H1 (cell line): ENCODE measurements at regions not wholly inside any gene's neighbourhood (a gene's known extent, or its start where the extent isn't known, plus 50 kb on each side); places are given as distances from the start of the nearest gene placed in this dataset.

ENCODE experiments used
- CTCF ChIA-PET: fragments of 300-600 bp; sonication (Branson Sonifier 250); formaldehyde crosslinking; loops from one replicate; lab custom pipeline; 2021; ENCODE audit not compliant: partially characterized antibody; lab: Charles Lee
- POLR2A ChIA-PET: fragments of 300-600 bp; sonication (Branson Sonifier 250); formaldehyde crosslinking; loops from one replicate; lab custom pipeline; 2021; ENCODE audit warnings: inconsistent platforms; ENCODE audit not compliant: partially characterized antibody; lab: Charles Lee
- DNase-seq, 2 experiments: peaks; one replicate each; pipeline versions ENCODE4 v3.0.0 to v3.0.0-alpha.2; 2010 to 2022; ENCODE audit warnings: low spot score in 2 of 2, low read depth in 1 of 2, mixed read lengths in 1 of 2
- FAIRE-seq: peaks from 2 replicates; lab custom pipeline; 2011; peaks lifted over from hg19 to GRCh38; lab: Jason Lieb, UNC
- H2AFZ ChIP-seq: 2 replicates; pipeline ENCODE4 v1.8.1; 2012; ENCODE audit warnings: low read length, inconsistent platforms
- H2AK5ac ChIP-seq: 2 replicates; pipeline ENCODE4 v1.6.1; 2013; ENCODE audit warnings: low read depth, low read length
- H2BK120ac ChIP-seq: replicated peaks from 2 replicates; pipeline ENCODE3; 2013; ENCODE audit warnings: low read depth, low read length, inconsistent platforms
- H2BK12ac ChIP-seq: 2 replicates; pipeline ENCODE4 v1.6.1; 2013; ENCODE audit warnings: low read depth, low read length
- H2BK15ac ChIP-seq: 2 replicates; pipeline ENCODE4 v1.6.1; 2013; ENCODE audit warnings: low read length
- H2BK20ac ChIP-seq: 2 replicates; pipeline ENCODE4 v1.6.1; 2013; ENCODE audit warnings: low read length
- H2BK5ac ChIP-seq: 2 replicates; pipeline ENCODE4 v1.6.1; 2013; ENCODE audit warnings: low read depth, low read length
- H3K14ac ChIP-seq: 2 replicates; pipeline ENCODE4 v1.6.1; 2013; ENCODE audit warnings: inconsistent platforms; ENCODE audit not compliant: insufficient read length
- H3K18ac ChIP-seq: 2 replicates; pipeline ENCODE4 v1.6.1; 2013; ENCODE audit warnings: low read length; ENCODE audit errors: extremely low read depth
- H3K23ac ChIP-seq: 2 replicates; pipeline ENCODE4 v1.6.1; 2013; ENCODE audit warnings: inconsistent platforms; ENCODE audit not compliant: insufficient read length
- H3K23me2 ChIP-seq: 2 replicates; pipeline ENCODE4 v1.6.1; 2013; ENCODE audit warnings: low read depth, low read length
- H3K27ac ChIP-seq: 2 replicates; pipeline ENCODE4 v1.6.1; 2011; ENCODE audit warnings: low read depth, low read length, inconsistent platforms
- H3K27me3 ChIP-seq, 4 experiments: replicated peaks in 1 of 4; 1 replicate in 1 of 4; 2 replicates in 3 of 4; pipeline versions ENCODE4 v1.6.1 to v1.8.1; 2011 to 2013; ENCODE audit warnings: low read length in 3 of 4, mild to moderate bottlenecking in 3 of 4, inconsistent platforms in 2 of 4, mixed read lengths in 2 of 4, moderate library complexity in 1 of 4; ENCODE audit not compliant: control insufficient read depth in 3 of 4, insufficient read depth in 3 of 4; ENCODE audit errors: extremely low read depth in 1 of 4
- H3K36me3 ChIP-seq, 4 experiments: 2 replicates each; pipeline versions ENCODE4 v1.6.1 to v1.8.1; 2011 to 2013; ENCODE audit warnings: mild to moderate bottlenecking in 4 of 4, low read length in 3 of 4, moderate library complexity in 2 of 4, control low read depth in 1 of 4, inconsistent platforms in 1 of 4; ENCODE audit not compliant: insufficient read depth in 4 of 4, control insufficient read depth in 2 of 4
- H3K4ac ChIP-seq: replicated peaks from 2 replicates; pipeline ENCODE3; 2013; ENCODE audit warnings: low read length, low read depth, mixed read lengths, inconsistent platforms; ENCODE audit not compliant: insufficient read length
- H3K4me1 ChIP-seq, 4 experiments: replicated peaks in 1 of 4; 1 replicate in 1 of 4; 2 replicates in 3 of 4; pipeline versions ENCODE4 v1.6.1 to v1.8.1; 2011 to 2013; ENCODE audit warnings: low read length in 3 of 4, inconsistent platforms in 2 of 4, mixed read lengths in 1 of 4; ENCODE audit not compliant: insufficient read depth in 4 of 4, control insufficient read depth in 3 of 4
- H3K4me2 ChIP-seq, 2 experiments: 2 replicates each; pipeline versions ENCODE4 v1.6.1 to v1.8.1; 2011 to 2013; ENCODE audit warnings: low read depth in 2 of 2, low read length in 2 of 2, control low read depth in 1 of 2, inconsistent platforms in 1 of 2, mild to moderate bottlenecking in 1 of 2; ENCODE audit not compliant: insufficient read depth in 1 of 2
- H3K4me3 ChIP-seq, 4 experiments: fragments of 200-600, 300-600 bp in 1 of 4; sonication (generic), shearing (Covaris generic), sonication (Bioruptor Twin) in 1 of 4; 2 replicates each; pipeline versions ENCODE4 v1.5.1 to v1.8.1; 2011 to 2016; ENCODE audit warnings: low read length in 4 of 4, low read depth in 3 of 4, control low read depth in 2 of 4, inconsistent platforms in 2 of 4, mild to moderate bottlenecking in 2 of 4, mixed read lengths in 1 of 4, moderate library complexity in 1 of 4; ENCODE audit not compliant: insufficient read depth in 2 of 4; ENCODE audit errors: extremely low read depth in 1 of 4
- H3K56ac ChIP-seq: replicated peaks from 2 replicates; pipeline ENCODE3; 2013; ENCODE audit warnings: low read depth, mild to moderate bottlenecking, mixed read lengths, low read length, inconsistent platforms; ENCODE audit not compliant: insufficient read length
- H3K79me1 ChIP-seq: 2 replicates; pipeline ENCODE4 v1.6.1; 2013; ENCODE audit warnings: low read depth, low read length, control low read depth
- H3K79me2 ChIP-seq, 2 experiments: 2 replicates each; pipeline versions ENCODE4 v1.6.1 to v1.8.1; 2012 to 2013; ENCODE audit warnings: low read length in 2 of 2, mild to moderate bottlenecking in 2 of 2, inconsistent platforms in 1 of 2; ENCODE audit not compliant: insufficient read depth in 2 of 2, control insufficient read depth in 1 of 2
- H3K9ac ChIP-seq, 4 experiments: replicated peaks in 1 of 4; 1 replicate in 1 of 4; 2 replicates in 3 of 4; pipeline versions ENCODE4 v1.6.1 to v1.8.1; 2011 to 2013; ENCODE audit warnings: low read depth in 3 of 4, low read length in 3 of 4, control low read depth in 2 of 4, mild to moderate bottlenecking in 2 of 4, moderate library complexity in 2 of 4, inconsistent platforms in 1 of 4; ENCODE audit errors: extremely low read depth in 1 of 4
- H3K9me3 ChIP-seq, 2 experiments: 2 replicates each; pipeline versions ENCODE4 v1.6.1 to v1.8.1; 2012 to 2013; ENCODE audit warnings: mild to moderate bottlenecking in 2 of 2, moderate library complexity in 2 of 2, control low read depth in 1 of 2, inconsistent platforms in 1 of 2, low read depth in 1 of 2, low read length in 1 of 2, mixed read lengths in 1 of 2; ENCODE audit not compliant: insufficient read depth in 2 of 2
- H4K20me1 ChIP-seq, 2 experiments: replicated peaks in 1 of 2; 2 replicates each; pipeline versions ENCODE3 to v1.8.1; 2011 to 2013; ENCODE audit warnings: inconsistent platforms in 2 of 2, low read length in 2 of 2, mild to moderate bottlenecking in 1 of 2; ENCODE audit not compliant: insufficient read depth in 2 of 2, control insufficient read depth in 1 of 2
- H4K5ac ChIP-seq: 2 replicates; pipeline ENCODE4 v1.6.1; 2013; ENCODE audit warnings: low read length, low read depth, mixed read lengths, inconsistent platforms; ENCODE audit not compliant: insufficient read length
- H4K8ac ChIP-seq: 2 replicates; pipeline ENCODE4 v1.8.0; 2013; ENCODE audit warnings: mild to moderate bottlenecking, moderate library complexity, low read length, inconsistent platforms; ENCODE audit not compliant: insufficient read depth; ENCODE audit errors: extremely low read depth
- H4K91ac ChIP-seq: replicated peaks from 2 replicates; pipeline ENCODE3; 2013; ENCODE audit warnings: low read length, mixed read lengths, inconsistent platforms; ENCODE audit not compliant: insufficient read length
- BACH1 ChIP-seq: IDR thresholded peaks from 2 replicates; pipeline ENCODE4 v1.6.1; 2012; ENCODE audit warnings: low read length, improper control_type of control experiment
- JUND ChIP-seq: IDR thresholded peaks from 2 replicates; pipeline ENCODE4 v1.6.1; 2011; ENCODE audit warnings: mild to moderate bottlenecking, improper control_type of control experiment, low read length
- KDM4A ChIP-seq: IDR thresholded peaks from one replicate; pipeline ENCODE4 v1.7.1; 2012; ENCODE audit warnings: low read depth, mild to moderate bottlenecking, moderate library complexity, low read length, inconsistent platforms; ENCODE audit not compliant: severe bottlenecking
- PHF8 ChIP-seq: fragments of 200-600 bp; sonication (generic); conservative IDR thresholded peaks from 2 replicates; pipeline ENCODE4 v1.7.1; 2012; ENCODE audit warnings: low read depth, mild to moderate bottlenecking, inconsistent platforms, low read length, moderate library complexity
- POLR2AphosphoS5 ChIP-seq: IDR thresholded peaks from 2 replicates; pipeline ENCODE4 v1.6.1; 2011; ENCODE audit warnings: low read depth, low read length
- RBBP5 ChIP-seq: IDR thresholded peaks from 2 replicates; pipeline ENCODE4 v1.7.1; 2012; ENCODE audit warnings: low read depth, mild to moderate bottlenecking, inconsistent platforms, low read length, moderate library complexity, borderline replicate concordance
- WGBS, 2 experiments: shearing (Covaris generic) in 1 of 2; methylation state at CpG; one replicate each; pipeline versions ENCODE4 v1.1.6 to v1.1.7; 2013 to 2015; ENCODE audit warnings: low lambda C conversion rate in 2 of 2, mixed read lengths in 2 of 2, inconsistent platforms in 1 of 2, low coverage in 1 of 2, missing lambda C conversion rate in 1 of 2; ENCODE audit not compliant: insufficient replicate concordance in 2 of 2, insufficient coverage in 1 of 2, insufficient read length in 1 of 2; ENCODE audit errors: extremely low coverage in 1 of 2, missing lambda C conversion rate in 1 of 2; 5-methylcytosine and 5-hydroxymethylcytosine counted together

DNA sequence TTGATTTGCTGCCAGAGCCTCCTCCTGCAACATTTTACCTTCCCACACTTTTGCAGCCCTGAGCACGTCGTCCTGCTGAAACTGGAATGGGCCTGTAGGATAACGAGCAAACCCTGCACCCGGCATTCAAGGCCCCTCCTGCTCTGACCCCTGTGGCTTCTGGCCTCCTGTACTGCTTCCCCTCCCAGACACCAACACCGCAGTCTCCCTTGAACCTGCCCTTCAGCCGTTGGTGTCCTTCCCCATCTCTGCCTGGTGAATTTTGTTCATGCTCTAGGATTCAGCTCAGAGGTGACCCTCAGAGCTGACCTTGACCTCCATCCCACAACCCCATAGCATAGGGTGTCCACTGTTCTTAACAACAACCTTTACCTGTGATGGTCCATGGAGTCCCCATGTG lies 535.1 kb downstream of the MATN1 start:
- Histone ChIP-seq H3K4ac (no peak overlapping the region), H2AFZ (no peak overlapping the region), H3K56ac (no peak overlapping the region), H4K91ac (no peak overlapping the region), H3K4me2 (no peak overlapping the region), H2AK5ac (no peak overlapping the region), H2BK5ac (no peak overlapping the region), H3K23me2 (peaks cover 2% of the 10 kb centered on the region; the same call in 1 of the 2 replicates), H4K8ac (no peak overlapping the region), H3K36me3 (no peaks in the 10 kb centered on the region), H3K9me3 (no peaks in the 10 kb centered on the region), H3K27me3 (no peaks in the 10 kb centered on the region; a peak in 1 of 7 replicates), H3K14ac (no peak overlapping the region), H3K27ac (no peak overlapping the region), H3K4me3 (no peak overlapping the region), H2BK120ac (no peak overlapping the region), H2BK20ac (no peak overlapping the region), H3K9ac (no peak overlapping the region), H3K18ac (no peak overlapping the region; the same call in 1 of the 2 replicates), H3K23ac (no peak overlapping the region), H3K79me1 (no peaks in the 10 kb centered on the region; the same call in 1 of the 2 replicates), H2BK12ac (no peak overlapping the region), H4K5ac (no peak overlapping the region), H3K4me1 (no peaks in the 10 kb centered on the region; a peak in 1 of 7 replicates), H3K79me2 (no peaks in the 10 kb centered on the region), H4K20me1 (no peaks in the 10 kb centered on the region), H2BK15ac (no peak overlapping the region)
- ChIA-PET CTCF (interaction anchor here (1.0 kb wide), 1 partner anchor 192 kb away, joined by 3 read pairs; no protein-coding TSS in a partner anchor), POLR2A (no interaction called here)
- DNase-seq (peak in 1 of 2 experiments; percentile 6), FAIRE-seq (no peak)
- 73% methylated on average over 6 of the region's 6 CpGs; no CpG with 5 or more reads in 1 of the 2 experiments for WGBS, 2 experiments
- TF ChIP-seq PHF8 (no peak), RBBP5 (no peak), BACH1 (no peak), KDM4A (no peak), POLR2AphosphoS5 (no peak), JUND (no peak)
